ENCODE measurements at regions not wholly inside any gene's neighbourhood (a gene's known extent, or its start where the extent isn't known, plus 50 kb on each side); places are given as distances from the start of the nearest gene placed in this dataset.

DNA sequence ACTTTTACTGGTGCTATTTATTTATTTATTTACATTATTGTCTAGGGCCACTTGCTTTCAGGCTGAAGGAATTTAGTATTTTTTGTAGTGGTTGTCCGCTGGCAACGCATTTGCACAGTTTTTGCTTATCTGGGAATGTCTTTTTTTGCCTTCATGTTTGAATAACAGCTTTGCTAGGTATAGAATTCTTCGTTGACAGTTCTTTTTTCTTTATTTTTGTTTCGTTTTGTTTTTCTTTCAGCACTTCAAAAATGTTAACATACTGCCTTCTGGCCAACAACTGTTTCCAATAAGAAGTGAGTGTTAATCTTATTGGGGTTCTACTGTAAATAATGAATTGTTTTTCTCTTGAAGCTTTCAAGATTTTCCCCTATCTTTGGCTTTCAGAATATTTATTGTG lies 252.7 kb upstream of the TARS1 start:
- ATAC-seq (ENCODE audit: poor library complexity) (no peak), DNase-seq (no peak)
- H3K27ac ChIP-seq (ENCODE audit: low read depth in 1 of 2, low read length in 2 of 2), result no peak overlapping the region
- no peaks in the 10 kb centered on the region for H3K36me3 ChIP-seq (ENCODE audit: insufficient read depth, low read length)
- H3K27ac Mint-ChIP-seq, result no peak overlapping the region
- TF ChIP-seq, protein P1, sequence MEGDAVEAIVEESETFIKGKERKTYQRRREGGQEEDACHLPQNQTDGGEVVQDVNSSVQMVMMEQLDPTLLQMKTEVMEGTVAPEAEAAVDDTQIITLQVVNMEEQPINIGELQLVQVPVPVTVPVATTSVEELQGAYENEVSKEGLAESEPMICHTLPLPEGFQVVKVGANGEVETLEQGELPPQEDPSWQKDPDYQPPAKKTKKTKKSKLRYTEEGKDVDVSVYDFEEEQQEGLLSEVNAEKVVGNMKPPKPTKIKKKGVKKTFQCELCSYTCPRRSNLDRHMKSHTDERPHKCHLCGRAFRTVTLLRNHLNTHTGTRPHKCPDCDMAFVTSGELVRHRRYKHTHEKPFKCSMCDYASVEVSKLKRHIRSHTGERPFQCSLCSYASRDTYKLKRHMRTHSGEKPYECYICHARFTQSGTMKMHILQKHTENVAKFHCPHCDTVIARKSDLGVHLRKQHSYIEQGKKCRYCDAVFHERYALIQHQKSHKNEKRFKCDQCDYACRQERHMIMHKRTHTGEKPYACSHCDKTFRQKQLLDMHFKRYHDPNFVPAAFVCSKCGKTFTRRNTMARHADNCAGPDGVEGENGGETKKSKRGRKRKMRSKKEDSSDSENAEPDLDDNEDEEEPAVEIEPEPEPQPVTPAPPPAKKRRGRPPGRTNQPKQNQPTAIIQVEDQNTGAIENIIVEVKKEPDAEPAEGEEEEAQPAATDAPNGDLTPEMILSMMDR (IDR thresholded peaks at IDR 0.05), result no peak
- ChIA-PET CTCF (no interaction called here), POLR2A (no interaction called here)
- H3K4me1 Mint-ChIP-seq (ENCODE audit: low read depth), result no peaks in the 10 kb centered on the region
- H3K27me3 ChIP-seq (ENCODE audit: control insufficient read depth in 1 of 2, insufficient read depth in 2 of 2, low read length in 2 of 2), result no peaks in the 10 kb centered on the region
- no peaks in the 10 kb centered on the region for H3K4me1 ChIP-seq (ENCODE audit: insufficient read depth, low read length)
- no peaks in the 10 kb centered on the region for H3K36me3 Mint-ChIP-seq (ENCODE audit: low read depth)
- no peak overlapping the region for H3K4me3 Mint-ChIP-seq
- H3K4me3 ChIP-seq (ENCODE audit: low read length), result no peak overlapping the region
- no peaks in the 10 kb centered on the region for H3K27me3 Mint-ChIP-seq
- H3K9me3 ChIP-seq (ENCODE audit: control insufficient read depth in 1 of 2, insufficient read depth in 1 of 2, low read length in 2 of 2), result no peaks in the 10 kb centered on the region
- peaks cover 2% of the 10 kb centered on the region for H3K9me3 Mint-ChIP-seq
- intact Hi-C loops (cut with DNase I, micrococcal nuclease), result no loop called here

DNA sequence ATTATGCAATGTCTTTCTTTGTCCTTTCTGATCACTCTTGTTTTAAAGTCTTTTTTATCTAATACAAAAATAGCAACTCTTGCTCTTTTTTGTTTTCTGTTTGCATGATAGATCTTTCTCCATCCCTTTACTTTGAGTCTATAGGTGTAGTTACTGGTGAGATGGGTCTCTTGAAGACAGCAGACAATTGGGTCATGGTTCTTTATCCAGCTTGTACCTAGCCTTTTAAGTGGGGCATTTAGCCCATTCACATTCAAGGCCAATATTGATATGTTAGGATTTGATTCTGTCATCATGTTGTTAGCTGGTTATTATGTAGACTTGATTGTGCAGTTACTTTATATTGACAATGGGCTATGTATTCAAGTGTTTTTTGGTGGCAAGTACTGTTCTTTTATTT lies 245.9 kb upstream of the TARS1 start:
- POLR2A ChIA-PET, result no interaction called here
- TF ChIP-seq, protein P1 (IDR thresholded peaks at IDR 0.05), result no peak

DNA sequence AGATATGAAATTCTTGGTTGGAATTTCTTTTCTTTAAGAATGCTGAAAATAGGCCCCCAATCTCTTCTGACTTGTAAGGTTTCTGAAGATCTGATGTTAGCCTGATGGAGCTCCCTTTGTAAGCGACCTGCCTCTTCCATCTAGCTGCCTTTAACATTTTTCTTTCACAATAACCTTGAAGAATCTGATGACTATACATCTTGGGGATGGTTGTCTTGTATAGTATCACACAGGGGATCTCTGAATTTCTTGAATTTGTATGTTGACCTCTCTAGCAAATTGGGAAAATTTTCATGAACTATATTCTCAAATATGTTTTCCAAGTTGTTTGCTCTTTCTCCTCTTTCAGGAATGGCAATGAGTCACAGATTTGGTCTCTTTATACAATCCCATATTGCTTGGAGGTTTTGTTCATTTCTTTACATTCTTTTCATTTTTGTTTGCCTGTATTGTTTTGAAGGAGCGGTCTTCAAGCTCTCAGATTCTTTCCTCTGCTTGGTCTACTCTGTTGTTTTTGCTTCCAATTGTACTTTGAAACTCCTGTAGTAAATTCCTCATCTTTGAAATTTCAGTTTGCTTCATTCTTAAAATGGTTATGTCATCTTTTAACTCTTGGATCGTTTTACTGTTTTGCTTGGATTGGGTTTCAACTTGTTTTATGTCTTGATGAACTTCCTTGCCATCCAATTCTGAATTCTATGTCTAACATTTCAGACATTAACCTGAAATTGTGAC lies 245.2 kb upstream of the TARS1 start:
- Histone ChIP-seq H3K9me3 (ENCODE audit: control insufficient read depth in 1 of 2, insufficient read depth in 1 of 2, low read length in 2 of 2) (no peaks in the 10 kb centered on the region), H3K27ac (ENCODE audit: low read depth in 1 of 2, low read length in 2 of 2) (no peak overlapping the region), H3K36me3 (ENCODE audit: insufficient read depth, low read length) (no peaks in the 10 kb centered on the region), H3K27me3 (ENCODE audit: control insufficient read depth in 1 of 2, insufficient read depth in 2 of 2, low read length in 2 of 2) (no peaks in the 10 kb centered on the region), H3K4me1 (ENCODE audit: insufficient read depth, low read length) (no peaks in the 10 kb centered on the region), H3K4me3 (ENCODE audit: low read length) (no peak overlapping the region)
- H3K9me3 Mint-ChIP-seq, result peaks cover 11% of the 10 kb centered on the region
- H3K27me3 Mint-ChIP-seq, result no peaks in the 10 kb centered on the region
- H3K36me3 Mint-ChIP-seq (ENCODE audit: low read depth), result no peaks in the 10 kb centered on the region
- no peak for ATAC-seq (ENCODE audit: poor library complexity)
- DNase-seq, result no peak
- no peaks in the 10 kb centered on the region for H3K4me1 Mint-ChIP-seq (ENCODE audit: low read depth)
- CTCF ChIA-PET, result no interaction called here
- TF ChIP-seq, protein P1 (IDR thresholded peaks at IDR 0.05), result no peak
- POLR2A ChIA-PET, result no interaction called here
- H3K4me3 Mint-ChIP-seq, result no peak overlapping the region
- intact Hi-C loops (cut with DNase I, micrococcal nuclease), result no loop called here
- H3K27ac Mint-ChIP-seq, result no peak overlapping the region

More for the DNA sequence above, 245.9 kb upstream of the TARS1 start:
- intact Hi-C loops (cut with DNase I, micrococcal nuclease), result no loop called here
- Histone ChIP-seq H3K4me1 (ENCODE audit: insufficient read depth, low read length) (no peaks in the 10 kb centered on the region), H3K36me3 (ENCODE audit: insufficient read depth, low read length) (no peaks in the 10 kb centered on the region), H3K4me3 (ENCODE audit: low read length) (no peak overlapping the region), H3K27ac (ENCODE audit: low read depth in 1 of 2, low read length in 2 of 2) (no peak overlapping the region), H3K27me3 (ENCODE audit: control insufficient read depth in 1 of 2, insufficient read depth in 2 of 2, low read length in 2 of 2) (no peaks in the 10 kb centered on the region), H3K9me3 (ENCODE audit: control insufficient read depth in 1 of 2, insufficient read depth in 1 of 2, low read length in 2 of 2) (no peaks in the 10 kb centered on the region)
- H3K36me3 Mint-ChIP-seq (ENCODE audit: low read depth), result no peaks in the 10 kb centered on the region
- CTCF ChIA-PET, result no interaction called here
- DNase-seq (no peak), ATAC-seq (ENCODE audit: poor library complexity) (no peak)
- H3K27ac Mint-ChIP-seq, result no peak overlapping the region
- no peak overlapping the region for H3K4me3 Mint-ChIP-seq
- H3K4me1 Mint-ChIP-seq (ENCODE audit: low read depth), result no peaks in the 10 kb centered on the region
- H3K27me3 Mint-ChIP-seq, result no peaks in the 10 kb centered on the region
- peaks cover 8% of the 10 kb centered on the region for H3K9me3 Mint-ChIP-seq
